ENCODE measurements at regions not wholly inside any gene's neighbourhood (a gene's known extent, or its start where the extent isn't known, plus 50 kb on each side); places are given as distances from the start of the nearest gene placed in this dataset.

GRCh38 chr20:62537649-62538292 is 62.0 kb upstream of the GATA5 start:
- no peak for TF ChIP-seq POLR2A (IDR thresholded peaks at IDR 0.05)
- TF ChIP-seq CTCF (IDR thresholded peaks at IDR 0.05 in 8 of 11, conservative IDR thresholded peaks at IDR 0.05 in 3 of 11) = no peak
- TF ChIP-seq POLR2AphosphoS5 (IDR thresholded peaks at IDR 0.05) = no peak

Data from spleen (tissue), 7 donors.